NCI-H774 (cell line): ENCODE measurements at regions not wholly inside any gene's neighbourhood (a gene's known extent, or its start where the extent isn't known, plus 50 kb on each side); places are given as distances from the start of the nearest gene placed in this dataset.
"Not testable (repeated sequence)": the region's sequence is repeated elsewhere in the genome, so short reads cannot be mapped to it uniquely, and the experiment has no call there.

Experiments used
- DNase-seq: peaks from one replicate; lab custom pipeline; 2025; lab: John Stamatoyannopoulos, UW

DNA sequence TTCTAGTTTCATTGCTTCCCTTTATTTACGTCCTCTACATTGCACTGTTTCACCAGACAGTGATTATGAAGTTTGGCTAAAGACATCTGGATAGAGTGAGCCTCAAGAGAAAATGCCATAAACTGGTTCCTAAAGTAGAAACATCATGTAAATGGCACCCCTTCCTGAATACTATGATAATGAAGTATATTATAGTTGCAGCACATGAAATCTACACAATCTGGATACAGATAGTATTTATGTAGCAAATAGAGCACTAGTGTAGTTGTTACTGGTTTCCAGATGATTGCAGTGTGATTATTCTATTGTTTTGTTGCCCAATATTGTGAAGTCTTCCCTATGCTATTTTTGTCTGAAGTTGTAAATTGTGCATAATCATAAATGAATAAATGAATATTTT, 2786.9 kb upstream of the PCDH20 start:
- no peak for DNase-seq

DNA sequence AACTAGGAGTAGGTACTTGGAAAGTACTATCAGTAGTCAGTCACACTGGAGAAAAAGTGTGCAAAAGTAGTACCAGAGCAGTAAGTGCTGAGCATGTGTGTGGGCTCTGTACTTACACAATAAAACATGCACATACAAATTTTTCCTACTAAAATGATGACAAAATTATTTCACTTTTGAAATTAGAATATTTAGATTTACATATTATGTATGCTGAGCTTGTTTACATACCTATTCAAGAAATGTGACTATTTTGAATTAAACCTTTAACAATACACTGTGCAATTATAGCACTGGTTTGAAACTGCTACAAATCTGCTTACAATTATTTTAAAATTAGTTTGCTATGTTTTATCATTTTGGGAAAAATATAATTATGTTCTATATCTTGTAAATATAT, 2781.6 kb upstream of the PCDH20 start:
- no peak for DNase-seq

DNA sequence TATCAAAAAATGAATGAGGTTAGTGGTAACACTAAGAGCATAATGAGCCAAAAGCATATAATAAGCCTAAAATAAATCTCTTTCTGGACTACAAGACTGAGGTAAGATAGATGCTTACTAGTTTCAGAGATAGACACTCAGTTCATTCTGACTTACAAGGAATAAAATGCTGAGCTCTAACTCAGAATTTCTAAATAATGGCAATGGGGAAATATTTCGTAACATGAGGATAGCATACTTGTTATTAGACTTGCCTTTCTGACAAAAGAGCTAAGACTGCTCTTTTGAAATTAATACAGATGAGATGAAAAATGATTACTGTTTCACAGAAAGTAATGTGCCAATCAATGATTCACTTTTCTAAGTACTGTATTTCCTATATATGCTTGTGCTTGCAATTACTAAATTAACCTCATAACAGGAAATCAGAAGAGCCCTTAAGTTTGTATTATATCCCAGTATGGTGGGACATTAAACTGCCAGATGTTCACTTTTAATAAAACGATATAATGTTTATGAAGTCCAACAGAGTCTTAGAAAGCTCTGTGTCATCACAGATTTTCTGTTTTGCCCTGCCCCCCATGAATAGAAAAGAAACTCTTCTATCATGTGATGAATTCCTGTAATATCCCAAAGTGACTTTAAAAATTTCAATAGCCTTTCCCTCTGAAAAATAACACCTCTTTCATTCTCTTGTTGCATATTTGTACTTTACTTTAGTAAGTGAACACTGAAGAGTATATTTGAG, 2771.0 kb upstream of the PCDH20 start:
- no peak for DNase-seq

DNA sequence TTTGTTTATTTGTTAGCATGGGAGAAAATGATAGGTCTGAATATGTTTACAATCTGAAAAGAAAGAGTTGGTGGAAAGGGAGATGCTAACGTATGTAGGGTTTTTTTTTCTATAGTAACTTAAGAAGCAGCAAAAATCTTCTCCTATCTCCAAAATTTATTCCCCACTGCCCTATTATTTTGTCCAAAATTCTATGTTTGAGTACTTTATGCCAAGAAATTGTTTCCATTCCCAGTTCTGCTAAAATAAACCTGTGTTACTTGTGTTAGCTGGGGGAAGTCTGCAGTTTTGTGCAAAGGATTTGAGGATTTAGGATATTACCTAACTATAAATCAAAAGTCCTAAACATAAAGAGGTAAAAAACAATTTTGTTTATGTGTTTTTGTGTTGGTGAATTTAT, 2770.4 kb upstream of the PCDH20 start:
- no peak for DNase-seq

DNA sequence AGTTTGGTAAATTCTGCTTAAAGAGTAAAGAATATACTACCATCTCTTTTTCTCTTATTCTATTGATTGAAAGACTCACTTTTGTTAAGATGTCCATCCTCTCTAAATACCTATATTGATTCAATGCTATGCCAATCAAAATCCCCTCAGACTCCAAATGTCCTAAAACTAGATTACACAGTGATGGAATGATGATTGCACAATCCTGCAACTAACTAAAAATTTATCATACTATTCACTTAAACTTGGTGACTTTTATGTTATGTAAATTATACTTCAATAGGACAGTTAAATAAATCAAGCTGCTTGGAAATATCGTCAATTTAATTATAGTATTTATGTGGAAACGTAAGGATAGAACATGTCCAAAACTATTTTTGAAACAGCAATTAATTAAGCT, 2765.1 kb upstream of the PCDH20 start:
- DNase-seq, result no peak

DNA sequence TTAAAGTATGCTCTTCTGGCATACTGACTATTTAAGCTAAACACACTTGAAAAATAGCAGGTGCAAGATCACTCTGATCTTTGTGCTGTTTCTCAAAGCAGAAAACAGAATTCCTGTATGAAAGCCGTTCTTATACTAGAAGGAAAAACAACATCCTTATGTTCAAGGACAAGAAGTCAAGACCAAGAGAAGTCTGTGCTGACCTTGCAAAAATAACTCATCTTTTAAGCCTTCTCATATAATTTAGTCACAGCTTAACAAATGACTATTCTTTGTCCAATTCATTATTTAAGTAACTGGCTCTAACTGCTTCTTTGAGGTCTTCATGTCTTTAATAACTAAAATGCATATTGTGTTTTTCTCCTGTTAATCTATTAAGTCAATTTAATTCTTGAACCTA, 2750.2 kb upstream of the PCDH20 start:
- no peak for DNase-seq

DNA sequence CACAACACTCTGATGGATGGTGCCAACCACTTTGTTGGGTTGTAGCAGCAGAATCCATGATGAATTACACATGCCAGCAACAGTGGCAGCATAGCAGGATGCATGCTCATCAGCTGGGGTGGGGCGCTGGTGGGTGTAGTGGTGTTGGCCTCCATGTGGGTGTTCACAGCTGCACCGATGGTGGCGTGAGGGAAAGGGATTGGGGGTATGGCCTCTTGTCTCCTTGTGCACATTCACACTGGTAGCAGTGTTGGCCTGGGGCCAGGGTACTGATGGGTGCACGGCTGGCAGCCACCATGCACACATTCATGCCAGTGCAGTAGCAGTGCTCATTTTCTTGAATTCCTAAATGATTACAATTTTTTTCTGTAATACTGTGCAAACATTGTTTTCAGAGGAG, 2748.8 kb upstream of the PCDH20 start:
- no peak for DNase-seq

DNA sequence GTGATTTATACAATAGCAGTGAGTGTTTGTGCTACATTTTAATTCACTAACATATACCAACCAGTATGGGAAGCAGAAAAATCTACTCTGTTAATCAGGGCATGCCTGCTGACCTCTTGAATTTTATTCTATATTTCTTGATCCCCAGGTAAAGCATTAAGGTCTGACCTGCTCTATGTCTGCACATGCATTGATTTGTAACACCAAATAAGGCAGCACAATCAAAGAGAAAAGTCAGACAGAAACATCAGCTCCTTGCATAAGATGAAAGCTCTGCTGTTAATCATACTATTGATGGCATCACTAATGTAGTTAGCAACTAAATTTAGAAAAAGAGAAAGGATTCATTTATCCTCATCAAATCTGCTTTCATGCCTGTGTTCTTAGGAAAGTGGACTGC, 2744.8 kb upstream of the PCDH20 start:
- DNase-seq, result no peak

DNA sequence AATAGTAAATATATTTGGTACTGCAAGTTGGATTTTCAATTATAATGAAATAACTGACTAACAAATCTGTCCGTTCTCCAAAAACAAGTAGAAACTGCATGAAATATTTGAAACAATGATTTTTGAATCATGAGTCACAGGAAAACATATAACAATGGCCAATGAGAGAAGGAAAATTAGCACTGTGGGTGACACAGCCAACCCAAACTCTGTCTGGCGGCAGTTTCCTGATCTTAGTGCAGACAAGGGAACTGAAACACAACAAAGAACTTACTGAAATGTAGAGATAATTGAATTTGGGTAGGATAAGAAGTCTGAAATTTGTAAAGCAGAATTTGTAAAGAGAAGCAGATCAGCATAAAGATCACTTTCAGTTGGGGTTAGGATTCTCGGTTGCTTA, 2743.3 kb upstream of the PCDH20 start:
- DNase-seq, result no peak

DNA sequence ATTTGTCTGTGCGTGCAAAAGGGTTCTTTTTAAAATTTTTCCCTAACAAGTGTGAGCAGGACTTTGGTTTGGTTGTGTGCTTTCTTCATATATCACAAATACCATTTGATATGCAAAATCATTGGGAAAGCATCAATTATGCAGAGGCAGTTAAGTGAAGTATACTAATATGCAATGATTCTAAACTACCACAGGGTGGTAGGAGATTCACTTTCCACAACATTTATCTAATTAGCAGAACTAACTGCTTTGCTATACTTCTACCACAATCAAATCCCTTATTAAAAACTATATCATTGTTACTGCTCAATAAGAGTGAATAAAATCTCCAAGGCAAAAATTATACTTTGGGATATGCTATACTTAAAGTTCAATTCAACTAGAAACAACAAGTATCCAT, 2738.9 kb upstream of the PCDH20 start:
- no peak for DNase-seq

DNA sequence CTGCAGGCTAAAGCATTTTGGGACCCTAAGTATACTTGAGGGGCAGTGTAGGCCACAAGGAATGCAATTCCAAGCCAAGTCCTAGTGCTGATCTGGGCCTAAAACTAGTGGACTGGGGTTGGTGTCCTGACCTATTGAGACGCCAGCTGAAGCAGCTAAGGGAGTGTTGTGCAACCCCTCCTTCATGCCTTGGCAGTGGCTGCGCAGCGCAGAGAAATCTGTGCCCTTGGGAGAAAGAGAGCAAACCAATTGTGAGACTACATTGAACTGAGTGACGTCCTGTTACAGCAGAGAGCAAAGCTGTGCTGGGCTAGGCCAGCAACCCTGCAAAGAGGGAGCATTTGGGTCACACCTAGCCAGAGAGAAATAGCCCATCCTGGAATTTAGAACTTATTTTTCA, 2715.0 kb upstream of the PCDH20 start:
- DNase-seq, result no peak

DNA sequence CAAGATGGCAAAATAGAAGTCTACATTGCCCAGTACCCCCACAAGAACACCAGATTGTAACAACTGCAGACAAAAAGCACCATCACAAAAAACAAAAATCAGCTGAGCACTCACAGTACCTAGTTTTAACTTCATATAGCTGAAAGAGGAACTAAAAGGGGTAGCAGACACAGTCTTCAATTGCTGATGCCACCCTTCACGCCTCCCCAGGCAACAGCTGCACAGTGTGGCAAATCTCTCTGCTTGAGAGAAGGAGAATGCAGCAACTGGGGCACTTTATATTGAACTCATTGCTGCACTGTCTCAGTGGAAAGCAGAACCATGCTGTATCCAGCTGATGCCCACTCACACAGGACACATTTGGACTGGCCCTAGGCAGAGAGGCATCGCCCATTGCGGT, 2714.5 kb upstream of the PCDH20 start:
- no peak for DNase-seq

DNA sequence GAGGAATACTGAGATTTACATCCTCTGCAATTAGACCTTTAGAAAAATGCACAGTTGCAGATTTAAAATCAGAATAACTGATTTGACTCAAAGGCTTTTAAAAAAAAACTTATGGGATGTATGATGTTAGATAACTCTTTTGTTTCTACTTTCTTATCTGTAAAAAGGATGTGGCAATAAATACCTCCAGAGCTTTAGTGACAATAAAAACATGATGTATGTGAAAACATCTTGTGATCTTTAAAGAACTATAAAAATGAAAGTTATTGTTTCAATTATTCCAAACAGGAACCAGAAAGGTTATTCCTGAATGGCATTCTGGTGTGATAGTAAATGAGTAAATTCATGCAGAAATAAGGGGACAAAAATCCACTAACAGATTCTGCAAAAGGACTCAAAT, 2712.2 kb upstream of the PCDH20 start:
- DNase-seq, result no peak

DNA sequence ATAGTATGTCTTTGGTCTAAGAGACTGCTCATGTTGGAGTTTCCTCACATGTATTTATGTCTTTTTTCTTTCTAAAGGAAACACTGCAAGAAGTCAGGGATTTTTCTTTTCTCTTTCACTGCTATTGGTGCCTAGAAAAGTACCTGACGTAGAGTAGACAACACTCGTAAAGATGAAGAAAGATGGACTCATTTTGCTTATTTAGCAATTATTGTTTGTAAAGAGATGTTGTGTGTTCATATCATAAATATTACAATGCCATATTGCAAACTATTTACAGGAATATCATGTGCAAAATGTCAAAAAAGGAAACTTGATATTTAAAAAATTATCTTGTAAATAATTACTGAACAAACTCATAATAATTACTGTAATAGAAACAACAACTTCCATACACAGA, 2711.5 kb upstream of the PCDH20 start:
- DNase-seq, result no peak

DNA sequence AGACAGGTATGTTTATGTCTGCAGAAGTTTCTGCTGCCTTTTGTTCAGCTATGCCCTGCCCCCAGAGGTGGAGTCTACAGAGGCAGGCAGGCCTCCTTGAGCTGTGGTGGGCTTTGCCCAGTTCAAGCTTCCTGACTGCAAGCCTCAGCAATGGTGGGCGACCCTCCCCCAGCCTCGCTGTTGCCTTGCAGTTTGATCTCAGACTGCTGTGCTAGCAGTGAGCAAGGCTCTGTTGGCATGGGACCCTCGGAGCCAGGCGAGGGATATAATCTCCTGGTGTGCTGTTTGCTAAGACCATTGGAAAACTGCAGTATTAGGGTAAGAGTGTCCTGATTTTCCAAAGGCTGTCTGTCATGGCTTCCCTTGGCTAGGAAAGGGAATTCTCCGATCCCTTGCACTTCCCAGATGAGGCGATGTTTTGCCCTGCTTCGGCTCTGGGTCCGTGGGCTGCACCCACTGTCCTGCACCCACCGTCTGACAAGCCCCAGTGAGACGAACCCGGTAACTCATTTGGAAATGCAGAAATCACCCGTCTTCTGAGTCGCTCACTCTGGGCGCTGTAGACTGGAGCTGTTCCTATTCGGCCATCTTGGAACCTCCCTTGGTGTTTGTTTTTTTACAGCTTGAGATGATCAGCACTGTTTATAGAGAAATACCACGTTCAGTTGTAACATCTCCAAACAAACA, 2705.5 kb upstream of the PCDH20 start:
- DNase-seq, result not testable (repeated sequence)

DNA sequence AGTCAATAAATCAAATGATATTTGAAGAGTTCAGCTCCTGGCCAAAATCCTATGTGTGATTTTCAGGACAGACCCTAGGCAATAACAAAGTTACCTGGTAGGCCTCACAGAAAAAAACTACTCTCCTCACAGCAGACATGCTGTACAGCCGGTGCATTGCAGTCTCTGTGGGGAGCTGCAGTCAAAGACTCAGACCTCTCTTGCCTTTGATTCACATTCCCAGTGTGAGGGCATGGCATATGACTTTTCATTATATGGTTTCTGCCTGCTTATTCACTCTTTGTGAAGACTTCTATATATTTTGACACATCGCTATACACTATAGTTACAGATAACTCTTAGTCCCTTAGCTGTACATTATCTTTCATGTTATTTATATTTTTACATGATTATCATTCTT, 2684.3 kb upstream of the PCDH20 start:
- DNase-seq, result no peak

DNA sequence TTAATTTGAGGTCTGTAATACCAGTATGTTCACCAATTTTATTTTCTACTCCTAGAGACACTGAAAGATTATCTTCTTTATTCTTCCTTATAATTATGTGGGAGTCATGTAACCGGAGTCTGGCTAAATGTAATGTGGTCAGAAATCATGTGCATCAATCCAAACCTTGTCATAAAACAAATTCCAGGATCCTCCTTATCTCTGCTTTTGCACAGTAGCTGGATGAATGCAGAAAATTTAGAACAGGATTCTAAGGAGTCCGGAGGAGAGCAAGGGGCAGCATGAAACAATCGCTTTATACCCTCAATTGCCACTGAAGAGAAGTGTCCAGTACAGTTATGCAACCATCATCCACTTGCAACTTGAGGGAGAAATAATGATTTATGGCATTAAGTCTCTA, 2674.7 kb upstream of the PCDH20 start:
- DNase-seq, result no peak

DNA sequence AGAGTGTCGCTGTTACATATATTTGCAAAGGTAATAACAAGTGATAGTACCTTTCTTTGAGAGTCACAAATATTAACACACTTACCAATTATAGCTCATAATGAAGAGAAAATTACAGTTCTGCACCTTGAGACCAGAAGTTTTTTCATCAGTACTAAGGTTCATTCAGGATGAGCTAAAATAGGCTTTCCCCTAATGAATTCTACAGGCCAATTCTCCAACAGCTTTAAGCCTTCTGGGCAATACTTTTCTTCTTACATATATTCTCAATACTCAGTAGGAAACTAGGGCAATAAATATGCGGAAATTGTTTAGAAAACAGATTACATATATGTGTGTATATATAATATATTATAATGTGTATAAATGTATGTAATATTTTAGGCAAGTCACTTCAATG, 2672.8 kb upstream of the PCDH20 start:
- no peak for DNase-seq

DNA sequence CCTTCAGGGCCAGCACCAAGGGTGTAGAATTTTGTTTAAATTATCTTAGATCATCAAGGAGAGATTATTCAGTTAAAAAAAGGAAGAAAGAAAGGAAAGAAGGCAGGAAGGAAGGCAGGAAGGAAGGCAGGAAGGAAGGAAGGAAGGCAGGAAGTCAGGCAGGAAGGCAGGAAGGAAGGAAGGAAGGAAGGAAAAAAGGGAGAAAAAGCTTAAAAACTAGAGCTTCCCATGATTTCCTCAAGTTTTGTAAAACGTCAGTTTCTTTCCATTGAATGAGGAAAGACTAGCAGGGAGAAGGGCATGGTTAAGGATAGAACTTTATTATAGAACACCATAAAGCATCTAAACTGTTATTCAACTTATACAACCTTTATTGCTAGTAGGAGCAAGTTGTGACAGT, 2672.0 kb upstream of the PCDH20 start:
- DNase-seq, result no peak

DNA sequence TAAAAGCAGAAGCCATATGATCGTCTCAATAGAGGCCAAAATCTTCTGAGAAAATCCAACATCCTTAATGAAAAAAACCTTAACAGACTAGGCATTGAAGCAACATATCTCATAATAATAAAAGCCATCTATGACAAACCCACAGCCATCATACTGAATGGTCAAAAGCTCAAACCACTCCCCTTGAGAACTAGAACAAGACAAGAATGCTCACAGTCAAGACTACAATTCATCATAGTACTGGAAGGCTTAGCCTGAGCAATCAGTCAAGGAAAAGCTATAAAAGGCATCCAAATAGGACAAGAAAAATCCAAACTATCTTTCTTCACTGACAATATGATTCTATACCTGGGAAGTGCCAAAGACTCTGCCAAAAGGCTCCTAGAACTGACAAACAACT, 2668.2 kb upstream of the PCDH20 start:
- no peak for DNase-seq

DNA sequence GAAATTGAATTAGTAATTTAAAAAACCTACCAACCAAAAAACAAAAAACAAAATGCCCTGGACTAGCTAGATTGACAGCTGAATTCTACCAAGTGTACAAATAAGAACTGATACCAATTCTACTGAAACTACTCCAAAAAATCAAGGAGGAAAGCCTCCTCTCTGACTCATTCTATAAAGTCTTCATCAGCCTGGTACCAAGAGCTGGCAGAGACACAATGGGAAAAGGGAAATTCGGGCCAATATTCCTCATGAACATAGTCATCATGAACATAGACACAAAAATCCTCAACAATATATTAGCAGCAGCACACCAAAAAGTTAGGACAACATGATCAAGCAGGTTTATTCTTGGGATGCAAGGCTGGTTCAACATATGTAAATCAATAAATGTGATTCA, 2667.7 kb upstream of the PCDH20 start:
- DNase-seq, result no peak

DNA sequence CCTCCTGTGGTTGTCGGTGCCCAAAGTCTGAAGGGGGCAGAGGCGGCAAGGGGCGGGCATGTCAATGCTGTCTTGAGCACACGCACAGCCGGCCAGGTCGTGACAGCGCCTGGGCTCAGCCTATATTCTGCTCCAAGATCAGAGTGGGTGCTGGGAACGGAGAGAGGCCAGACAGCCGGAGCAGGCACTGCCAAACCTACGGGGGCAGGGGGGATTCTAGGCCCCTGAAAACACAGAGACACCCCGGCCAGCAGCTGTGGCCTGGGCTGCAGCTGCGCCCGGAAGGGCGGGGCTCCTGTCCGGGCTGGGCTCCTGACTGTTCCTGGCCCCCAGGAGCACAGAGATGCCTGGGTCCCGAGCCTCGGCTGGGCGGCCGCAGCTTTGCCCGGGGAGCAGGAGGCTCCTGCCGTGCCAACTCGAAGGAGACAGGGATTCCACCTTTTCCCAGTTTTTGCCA, 2662.9 kb upstream of the PCDH20 start:
- DNase-seq, result no peak

DNA sequence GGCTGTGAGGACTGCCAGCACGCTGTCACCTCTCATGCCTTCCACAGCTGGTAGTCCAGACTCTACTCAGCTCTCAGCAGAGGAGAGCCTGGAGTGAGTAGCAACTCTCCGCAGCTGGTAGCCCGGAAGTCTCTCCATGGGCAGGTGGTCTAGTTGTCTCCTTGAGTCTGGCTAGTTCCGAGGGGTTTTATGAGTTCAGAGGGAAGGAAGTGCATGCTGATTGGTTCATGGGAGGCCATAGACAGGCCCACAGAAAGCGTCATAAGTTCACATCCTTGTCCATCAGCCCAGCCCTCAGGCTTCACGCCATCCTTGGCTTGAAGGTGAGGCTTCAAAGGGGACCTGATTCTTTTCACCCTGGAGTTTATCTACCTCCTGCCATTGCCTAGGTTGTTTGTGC, 2662.4 kb upstream of the PCDH20 start:
- DNase-seq, result no peak
